Inferior parietal cortex (tissue), 1 donor: ENCODE measurements at regions not wholly inside any gene's neighbourhood (a gene's known extent, or its start where the extent isn't known, plus 50 kb on each side); places are given as distances from the start of the nearest gene placed in this dataset.

ENCODE experiments used
- DNase-seq: peaks from one replicate; pipeline ENCODE4 v3.0.0-alpha.2; 2016; ENCODE audit errors: extremely low spot score

DNA sequence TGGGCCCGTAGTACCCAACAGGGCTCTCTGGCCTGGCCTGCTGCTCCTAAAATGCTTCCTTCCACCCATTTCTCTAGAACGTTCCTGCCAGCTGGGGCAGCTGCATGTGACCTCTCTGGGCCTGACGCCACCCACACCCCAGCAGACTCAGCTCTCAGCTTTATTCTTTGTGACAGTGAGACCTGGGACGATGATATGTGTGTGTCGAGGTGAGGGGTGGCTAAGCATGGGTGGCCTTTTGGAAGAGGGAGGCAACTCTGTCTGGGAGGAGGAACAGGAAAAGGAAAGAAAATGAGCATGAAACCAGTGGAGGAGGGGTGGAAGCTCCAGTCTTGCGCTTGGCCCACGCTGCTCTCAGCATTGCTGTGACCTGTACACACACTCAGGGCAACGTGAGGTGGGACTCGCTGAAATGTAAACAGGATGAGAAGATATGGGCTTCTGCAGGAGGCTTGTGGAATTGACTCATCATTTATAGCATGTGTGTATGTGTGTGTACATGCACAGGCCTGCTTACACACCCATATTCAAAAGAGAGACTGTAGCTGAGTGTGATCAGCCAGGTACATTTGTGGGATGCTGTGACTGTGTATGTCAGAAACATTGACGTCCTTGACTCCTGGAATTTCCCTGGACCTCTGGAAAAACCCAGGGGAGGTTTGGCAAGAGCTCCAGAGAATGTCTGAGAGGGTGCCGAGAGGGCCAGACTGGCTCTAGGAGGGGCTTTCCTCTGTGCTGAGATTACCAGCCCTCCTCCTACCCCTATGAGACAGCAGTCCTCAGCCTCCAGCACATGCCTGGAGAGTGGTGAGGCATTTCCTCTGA is 137.9 kb downstream of the PJA1 start:
- DNase-seq = no peak

DNA sequence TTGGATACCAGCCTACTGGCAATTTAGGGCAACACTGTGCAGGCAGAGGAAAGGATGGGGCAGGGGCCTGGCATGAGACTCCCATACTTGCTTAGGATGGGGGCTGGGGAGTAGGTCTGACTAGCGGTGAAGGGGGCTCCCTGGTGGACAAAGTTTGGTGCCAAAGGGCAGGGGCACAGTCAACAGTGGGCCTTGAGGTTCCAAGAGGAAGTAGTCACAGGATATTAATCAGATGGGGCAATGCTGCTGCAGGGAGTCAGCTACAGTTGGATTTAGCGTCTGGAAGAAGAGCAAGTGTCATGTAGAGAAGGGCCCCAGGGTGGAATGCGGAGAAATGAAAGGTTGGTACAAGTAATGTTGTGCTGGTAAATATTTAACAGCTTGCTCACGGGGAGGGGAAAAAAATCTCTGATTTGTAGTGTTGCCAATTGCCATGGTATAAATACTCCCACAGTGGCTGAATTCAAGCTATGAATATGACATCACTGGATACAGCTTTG is 139.4 kb downstream of the PJA1 start:
- no peak for DNase-seq

DNA sequence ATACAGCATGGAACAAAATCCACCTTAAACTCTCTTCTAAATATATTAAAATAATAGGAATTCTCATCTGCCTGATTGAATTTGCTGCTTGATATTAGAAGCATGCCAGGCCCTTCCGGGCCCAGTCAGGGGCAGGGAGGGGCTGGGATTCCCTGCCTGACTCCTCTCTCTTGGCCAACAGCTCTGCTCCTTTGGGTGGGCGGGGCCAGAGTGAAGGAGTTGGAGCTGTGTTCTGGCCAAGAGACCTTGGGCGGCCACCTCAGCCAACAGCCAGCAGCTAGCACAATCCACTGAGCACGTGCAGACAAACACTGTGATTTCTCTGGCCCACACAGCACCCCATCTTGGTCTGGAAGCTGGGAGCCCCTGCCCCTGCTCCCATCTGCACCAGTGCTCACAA is 140.3 kb downstream of the PJA1 start:
- no peak for DNase-seq

DNA sequence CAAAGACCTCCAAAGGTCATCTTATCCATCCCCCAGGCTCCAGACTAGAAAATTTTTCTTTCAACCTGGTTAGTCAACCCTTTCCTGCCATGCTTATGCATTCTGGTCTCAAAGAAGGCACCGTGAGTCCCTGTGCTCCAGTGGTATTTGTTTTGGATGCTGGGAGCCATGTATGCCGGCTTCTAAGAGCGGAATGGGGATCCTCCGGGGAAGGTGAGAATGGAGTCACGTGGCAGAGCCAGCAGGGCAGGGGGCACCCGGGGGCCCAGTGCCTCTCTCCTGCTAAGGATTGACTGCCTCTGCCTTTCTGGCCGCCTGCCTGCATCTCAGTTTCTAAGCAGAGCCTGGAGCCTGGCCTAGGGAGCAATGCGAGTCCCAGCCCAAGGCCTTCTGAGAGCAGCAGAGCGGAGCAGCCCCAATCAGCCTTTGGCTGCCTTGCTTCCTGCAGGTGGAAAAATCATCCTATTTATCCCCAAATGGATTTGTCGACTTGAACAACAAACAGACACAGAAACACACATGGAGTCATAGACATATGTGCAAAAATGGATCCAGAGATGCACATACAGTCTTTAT is 141.0 kb downstream of the PJA1 start:
- DNase-seq = no peak

DNA sequence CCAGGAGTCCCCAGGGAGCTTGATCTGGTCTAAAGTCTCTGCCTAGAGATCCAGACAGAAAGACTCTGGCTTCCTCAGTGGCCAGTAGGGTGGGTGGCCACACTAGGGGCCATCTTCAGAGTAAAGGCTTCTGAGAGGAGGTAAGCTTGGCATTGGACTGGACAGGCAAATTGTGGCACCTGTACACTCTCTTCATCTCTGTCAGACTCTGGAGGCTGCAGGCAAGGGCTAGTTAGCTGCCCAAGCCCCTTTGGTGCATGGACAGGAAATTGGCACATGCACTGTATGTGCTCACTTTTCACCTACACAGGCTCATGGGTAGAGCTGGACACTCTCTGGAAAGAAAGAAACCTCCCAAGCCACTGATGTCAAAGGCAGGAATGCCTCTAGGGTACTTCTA is 142.8 kb downstream of the PJA1 start:
- no peak for DNase-seq

DNA sequence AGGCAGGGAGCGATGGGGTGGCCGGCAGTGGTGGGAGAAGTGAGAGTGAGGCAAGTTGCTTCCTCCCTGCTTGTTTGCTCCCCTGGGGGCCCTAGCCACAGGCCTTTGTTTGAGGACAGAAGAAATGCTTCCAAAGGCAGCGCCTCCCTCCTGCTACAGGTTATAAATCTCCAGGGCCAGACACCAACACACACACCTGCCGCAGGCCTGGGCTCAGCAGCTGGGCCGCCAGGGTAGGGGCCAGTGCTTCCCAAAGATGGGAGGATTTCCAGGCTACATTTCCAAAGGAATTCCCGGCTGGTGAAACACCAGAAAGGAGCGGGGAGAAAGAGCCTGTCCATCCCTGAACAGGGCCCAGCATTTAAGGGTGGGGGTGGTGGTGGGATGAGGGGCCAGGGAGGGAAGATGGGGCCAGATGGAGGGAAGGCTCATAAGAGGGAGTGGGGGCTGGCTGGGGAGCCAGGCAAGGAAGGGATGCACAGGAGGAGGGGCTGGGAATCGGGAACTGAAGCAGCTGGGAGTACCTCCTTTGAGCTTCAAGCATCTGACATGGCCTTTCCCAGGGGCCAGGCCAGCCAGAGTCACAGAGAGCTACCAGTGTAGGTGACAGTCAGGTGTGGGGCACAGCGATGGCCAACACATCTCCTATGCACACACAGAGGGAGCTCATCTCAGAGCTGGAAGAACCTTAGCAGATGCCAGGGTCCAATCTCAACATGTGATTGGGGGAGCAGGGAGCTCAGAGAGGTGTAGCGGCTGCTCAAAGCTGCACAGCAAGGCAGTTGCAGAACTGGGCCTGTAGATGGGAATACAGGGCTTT is 143.9 kb downstream of the PJA1 start:
- no peak for DNase-seq

DNA sequence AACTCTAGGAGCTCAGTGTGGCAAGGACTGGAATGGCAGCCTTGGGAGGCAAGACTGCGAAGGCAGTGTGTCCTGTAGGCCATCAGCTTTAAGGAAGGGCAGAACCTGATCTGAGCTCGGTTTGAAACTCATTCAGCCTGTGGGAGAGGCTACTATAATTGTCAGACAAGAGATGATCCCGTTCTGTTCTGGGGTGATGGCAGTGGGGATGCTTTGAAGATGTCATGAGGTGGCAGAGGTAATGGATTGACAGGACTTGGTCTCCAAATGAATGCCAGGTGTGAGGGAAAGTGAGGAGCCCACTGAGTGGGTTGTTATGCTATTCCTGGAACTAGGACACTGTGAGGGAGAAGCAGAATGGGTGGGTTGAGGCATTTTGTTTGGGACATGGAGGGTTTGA is 144.9 kb downstream of the PJA1 start:
- no peak for DNase-seq

DNA sequence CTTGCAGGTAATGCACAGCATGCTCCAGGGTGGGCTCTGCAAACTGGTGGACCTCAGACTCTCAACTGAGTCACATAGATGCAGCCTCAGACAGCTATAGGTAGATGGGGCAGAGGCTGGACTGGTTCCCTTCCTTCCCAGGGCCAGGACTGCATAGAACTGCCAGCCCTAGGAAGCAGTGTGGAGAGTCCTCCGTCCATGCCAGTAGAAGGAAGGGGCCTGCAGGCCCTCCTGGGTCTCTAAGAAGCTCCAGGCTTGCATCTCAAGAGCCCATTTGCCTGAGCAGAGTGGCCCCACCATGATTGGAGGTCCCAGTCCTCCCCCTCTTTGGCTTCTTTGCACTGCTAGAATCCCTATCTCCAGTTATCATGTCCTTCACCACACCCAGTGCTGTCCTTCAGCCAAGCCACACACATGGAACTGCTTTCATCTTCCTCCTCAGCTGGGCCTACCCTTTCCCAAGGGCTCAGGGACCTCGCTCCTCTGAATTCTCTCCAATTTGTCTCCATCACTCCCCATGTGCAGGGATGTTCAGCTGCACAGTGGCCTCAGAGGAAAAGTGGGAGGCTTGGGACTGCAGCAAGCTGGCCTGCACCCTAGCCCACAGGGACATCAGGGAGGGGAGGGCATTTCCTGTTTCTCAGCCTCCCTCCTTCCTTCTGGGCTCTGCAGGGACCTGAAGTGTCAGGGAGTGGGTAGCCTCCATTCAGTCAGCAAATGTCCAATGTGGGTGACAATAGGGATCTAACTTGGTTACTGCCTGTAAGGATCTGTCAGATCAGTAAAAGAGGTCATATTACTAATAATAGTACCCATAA is 146.0 kb downstream of the PJA1 start:
- no peak for DNase-seq

DNA sequence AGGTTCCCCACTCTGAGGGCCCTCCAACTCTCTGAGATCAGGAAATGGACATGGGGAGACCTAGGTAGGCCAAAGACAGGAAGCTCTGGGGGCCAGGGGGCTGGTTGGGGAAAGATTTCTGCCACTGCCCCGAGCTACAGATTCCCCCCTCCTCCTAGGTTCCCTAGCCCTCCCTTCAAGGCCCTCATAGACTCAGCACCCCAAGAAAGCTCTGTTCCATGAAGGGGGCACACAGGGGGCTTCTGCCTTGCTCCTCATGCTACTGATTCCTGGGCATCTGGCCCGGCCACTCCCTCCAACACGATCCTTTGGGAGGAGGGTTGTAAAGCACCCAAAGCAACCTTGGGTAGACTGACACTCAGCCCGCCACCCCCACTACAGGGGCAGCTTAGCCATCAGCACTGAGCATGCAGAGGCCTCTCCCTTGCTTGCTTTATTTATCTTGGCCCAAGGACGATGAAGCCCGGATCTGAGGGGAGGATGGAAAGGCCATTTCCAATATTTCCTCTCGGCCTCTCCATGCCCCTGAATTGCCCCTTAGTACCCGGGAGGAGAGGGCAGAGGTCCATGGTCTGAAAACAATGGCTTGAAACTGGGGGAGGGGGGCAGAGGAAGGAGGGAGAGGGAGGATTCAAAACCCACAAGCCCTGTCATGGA is 146.7 kb downstream of the PJA1 start:
- DNase-seq = no peak

DNA sequence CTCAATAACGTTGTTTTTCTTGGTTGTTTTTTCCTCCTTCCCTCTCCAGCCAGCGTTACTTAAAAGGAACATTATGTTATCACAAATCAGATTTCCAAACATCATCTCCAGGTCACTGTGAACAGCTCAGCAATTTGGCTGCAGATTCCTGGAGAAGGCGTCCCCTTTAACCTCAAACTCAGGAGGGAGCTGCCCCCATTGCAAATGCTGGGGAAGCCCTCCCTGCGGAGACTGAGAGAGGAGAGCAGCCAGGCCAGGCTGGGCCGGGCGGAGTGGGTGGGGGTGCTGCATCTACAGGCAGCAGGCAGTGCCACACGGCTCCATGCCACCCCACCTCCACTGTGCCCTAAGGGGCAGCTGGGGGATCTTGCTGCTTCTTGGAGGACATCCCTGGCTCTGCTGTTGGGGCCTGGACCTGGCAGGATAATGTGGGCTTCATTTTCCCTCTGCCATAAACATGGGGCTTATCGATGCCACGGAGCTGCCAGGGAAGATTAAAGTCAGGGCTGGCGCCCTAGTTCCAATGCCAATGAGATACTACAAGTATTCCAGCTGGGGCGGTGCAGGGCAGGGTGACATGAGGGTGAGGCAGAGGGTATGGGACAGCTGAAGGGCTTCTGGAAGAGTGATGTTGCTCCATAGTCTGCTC is 148.8 kb downstream of the PJA1 start:
- DNase-seq = no peak

DNA sequence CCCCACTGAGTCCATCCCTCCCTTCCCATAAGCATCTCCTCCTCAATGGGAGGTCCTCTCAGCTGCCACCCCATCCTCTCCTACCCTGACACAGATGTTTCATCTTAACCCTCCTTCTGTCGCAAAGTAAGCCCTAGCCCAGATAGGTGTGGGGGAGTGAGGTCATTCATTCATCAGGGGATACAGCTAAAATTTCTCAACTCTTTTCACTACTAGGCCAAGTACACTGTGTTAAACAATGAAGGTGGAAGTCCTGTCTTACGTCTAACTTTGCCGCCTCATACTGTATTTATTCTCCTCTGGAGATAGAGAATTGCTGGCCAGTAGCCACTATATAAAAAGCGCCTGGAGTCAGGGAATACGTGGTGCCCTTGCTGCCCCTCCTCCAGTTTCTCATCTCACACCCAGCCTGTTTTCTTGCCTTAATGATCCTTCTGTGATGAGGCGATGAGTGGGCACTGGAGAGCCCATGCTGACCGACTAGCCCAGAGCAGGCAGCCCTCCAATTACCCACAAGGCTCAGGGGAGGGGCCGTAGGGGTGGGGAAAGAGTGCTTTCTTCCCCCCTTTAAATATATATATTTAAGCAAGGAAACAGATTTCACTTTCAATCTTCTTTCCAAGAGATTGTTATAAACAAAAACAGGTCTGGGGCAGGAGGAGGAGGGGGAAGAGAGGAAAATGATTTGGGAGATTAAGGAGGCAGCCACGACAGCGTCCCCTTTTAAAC is 149.5 kb downstream of the PJA1 start:
- DNase-seq = no peak

DNA sequence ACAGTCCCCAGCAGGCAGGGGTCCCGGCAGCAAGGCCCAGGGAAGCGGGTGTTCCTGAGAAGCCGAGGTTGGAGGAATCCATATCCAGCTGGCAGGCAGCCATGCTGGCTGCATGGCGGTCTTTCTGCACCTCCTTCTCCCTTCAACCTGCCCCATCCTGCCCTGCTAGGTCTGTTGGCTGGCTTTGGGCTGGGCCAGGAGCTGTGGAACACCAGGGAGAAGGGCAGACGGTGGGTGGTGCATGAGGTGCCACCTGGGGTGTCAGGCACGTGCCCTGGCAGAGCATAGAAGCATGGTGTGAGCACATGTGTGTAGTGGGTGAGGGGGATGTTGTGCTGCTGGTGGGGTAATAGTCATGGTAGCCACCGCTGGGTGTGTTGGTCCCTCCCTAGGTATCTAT is 150.1 kb downstream of the PJA1 start:
- no peak for DNase-seq

DNA sequence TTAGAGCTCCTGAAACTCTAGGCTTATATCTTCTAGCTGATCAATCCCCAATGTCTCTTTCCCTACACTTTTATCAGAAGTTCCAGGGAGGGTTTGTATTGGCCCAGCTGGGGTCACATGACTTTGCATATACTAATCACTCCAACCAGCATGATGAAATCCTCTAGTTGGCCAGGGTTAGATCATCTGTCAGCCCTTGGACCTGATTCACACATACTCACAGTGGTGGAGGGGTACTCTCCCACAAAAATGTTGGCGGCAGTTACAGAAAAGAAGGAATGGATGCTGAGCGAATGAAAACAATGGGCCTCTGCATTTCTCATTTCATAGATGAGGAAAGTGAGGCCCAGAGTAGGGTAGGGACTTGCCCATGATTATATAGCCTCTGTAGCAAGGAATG is 151.1 kb downstream of the PJA1 start:
- DNase-seq = no peak

DNA sequence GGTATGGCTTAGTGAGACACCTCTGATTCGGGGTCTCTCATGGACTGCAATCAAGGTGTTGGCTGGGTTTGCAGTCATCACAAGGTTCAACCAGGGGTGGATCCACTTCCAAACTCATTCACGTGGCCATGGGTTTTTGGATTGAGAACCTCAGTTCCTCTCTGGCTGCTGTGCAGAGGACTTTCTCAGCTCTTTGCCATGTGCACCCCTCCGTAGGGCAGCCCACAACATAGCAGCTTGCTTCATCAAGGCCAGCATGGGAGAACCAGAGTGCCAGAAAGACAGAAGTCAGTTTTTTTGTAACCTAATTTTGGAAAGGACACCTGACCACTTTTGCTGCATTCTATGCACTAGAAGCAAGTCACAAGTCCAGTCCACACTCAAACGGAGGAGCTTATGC is 154.9 kb downstream of the PJA1 start:
- no peak for DNase-seq

DNA sequence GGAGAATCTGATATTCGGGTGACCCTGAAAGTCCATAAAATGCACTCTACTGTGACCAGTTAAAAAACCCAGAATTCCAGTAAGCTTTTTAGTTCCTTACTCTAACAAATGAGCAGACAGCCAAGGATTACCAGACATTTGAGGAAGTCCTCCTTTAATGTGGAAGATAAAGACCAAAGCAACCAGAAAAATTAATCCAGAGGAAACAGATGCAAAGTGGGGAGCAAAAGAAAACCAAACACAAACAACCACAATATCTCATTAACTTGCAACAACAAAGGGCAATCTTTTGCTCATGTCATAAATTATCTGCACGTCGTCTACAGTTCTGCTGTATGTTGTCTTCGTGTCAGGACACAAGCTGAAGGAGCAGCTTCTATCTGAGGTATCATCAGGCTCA is 164.4 kb downstream of the PJA1 start:
- DNase-seq = no peak

DNA sequence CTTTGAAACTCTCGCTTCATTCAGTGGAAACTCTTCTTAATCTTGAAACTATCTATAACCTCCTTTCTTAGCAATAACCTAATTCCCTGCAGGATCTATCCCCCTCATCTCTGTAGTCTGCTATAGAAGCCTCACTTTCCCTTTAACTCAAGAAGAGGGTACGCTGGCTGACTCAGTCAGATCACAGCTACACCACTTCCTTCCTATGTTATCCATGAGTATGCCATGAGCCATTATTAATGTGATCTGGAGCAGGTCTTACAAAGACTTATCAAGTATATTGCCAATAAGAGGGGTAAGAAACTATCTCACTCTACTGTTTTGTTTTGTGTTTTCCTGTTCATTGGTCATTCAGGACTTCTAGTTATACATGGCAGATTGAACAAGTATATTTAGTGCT is 165.3 kb downstream of the PJA1 start:
- DNase-seq = no peak

DNA sequence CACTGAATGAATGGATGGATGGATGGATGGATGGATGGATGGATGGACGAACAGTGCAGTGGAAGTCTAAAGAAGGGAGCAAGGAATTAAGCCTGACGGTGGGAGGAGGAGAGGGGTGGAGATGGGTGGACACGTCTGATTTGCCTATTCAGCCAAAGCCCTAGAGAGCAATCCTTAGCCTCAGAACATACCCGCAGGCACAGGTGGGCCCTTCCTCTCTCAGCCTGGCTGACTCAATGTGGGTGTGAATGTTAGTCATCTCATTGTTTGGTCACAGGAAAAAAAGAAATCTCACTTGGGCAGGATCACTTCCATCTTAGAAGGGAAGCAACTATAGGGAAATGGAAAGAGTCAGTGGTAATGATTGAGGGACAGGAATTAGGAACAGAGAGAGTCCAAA is 165.9 kb downstream of the PJA1 start:
- DNase-seq = no peak

DNA sequence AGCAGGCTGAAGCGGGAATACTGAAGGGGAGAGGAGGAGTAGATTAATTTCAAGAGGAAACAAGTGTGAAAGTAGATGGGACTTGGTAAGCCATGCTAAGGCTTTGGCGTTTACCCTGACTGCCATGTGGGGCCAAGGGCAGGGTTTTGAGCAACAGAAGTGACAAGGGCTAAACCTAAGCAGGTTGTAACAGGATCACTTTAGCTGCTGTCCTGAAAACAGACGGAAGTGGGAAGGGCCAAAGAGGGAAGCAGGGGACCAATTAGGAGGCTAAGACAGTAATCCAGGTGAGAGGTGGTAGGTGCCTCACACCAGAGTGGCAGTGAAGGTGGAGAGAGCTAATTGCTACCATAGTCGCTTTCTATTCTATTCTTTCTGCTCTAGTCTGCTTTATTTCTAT is 166.5 kb downstream of the PJA1 start:
- DNase-seq = no peak

DNA sequence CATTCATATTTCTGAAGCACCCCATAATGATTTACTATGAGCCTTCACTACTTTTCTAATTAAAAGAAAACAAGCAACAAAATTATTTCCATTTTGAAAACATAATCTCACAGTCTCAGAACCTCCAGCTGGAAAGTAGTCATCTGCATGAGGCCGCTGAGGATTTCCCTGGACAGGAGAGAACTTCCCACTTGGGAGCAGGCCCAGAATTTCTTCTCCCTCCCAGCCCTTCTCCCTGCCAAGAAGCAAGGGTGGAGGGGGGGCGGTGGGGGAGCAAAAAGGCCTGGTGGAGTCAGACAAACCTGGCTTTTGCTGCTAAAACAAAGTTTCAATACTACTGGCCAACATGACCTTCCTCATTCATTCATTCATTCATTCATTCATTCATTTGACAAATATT is 167.3 kb downstream of the PJA1 start:
- peak; percentile 1 for DNase-seq

DNA sequence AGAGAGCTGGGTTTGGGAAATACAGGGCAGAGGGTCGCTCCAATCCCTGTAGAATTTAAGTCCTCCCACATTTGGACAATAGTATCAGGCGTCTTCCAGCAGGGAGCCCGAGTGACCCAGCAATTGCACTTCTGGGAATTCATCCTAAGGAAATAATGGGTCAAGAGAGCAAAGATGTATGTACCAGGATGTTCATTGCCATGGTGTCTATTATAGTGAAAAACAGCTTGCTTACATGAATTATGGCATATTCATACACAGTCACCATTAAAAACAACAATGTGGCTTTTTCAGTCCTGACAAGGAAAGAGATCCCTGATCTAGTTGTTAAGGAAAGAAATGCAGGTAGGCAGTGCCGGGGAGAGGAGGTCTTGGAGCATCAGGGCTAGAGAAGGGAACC is 167.7 kb downstream of the PJA1 start:
- no peak for DNase-seq
